Right lobe of liver (tissue), 4 donors: ENCODE measurements at regions not wholly inside any gene's neighbourhood (a gene's known extent, or its start where the extent isn't known, plus 50 kb on each side); places are given as distances from the start of the nearest gene placed in this dataset.

Experiments used
- POLR2A ChIP-seq: fragments of 450-650 bp; IDR thresholded peaks from one replicate; pipeline ENCODE4 v1.6.1; 2017; ENCODE audit warnings: antibody characterized with exemption, mild to moderate bottlenecking
- TF ChIP-seq, protein P1 (sequence below), 4 donors: fragments of 200-600 bp in 3 of 4; fragments of 450-650 bp in 1 of 4; IDR thresholded peaks; one replicate each; pipeline versions ENCODE4 v1.5.1 to v1.8.0; 2016 to 2022; ENCODE audit warnings: antibody characterized with exemption in 4 of 4, mild to moderate bottlenecking in 2 of 4
- donor health status: DM: no; HTN: no; CAD: no.
- donor health status: DM: no; HTN: no; CAD: no.
- donor health status: DM: no; HTN: yes; CAD: no.

DNA sequence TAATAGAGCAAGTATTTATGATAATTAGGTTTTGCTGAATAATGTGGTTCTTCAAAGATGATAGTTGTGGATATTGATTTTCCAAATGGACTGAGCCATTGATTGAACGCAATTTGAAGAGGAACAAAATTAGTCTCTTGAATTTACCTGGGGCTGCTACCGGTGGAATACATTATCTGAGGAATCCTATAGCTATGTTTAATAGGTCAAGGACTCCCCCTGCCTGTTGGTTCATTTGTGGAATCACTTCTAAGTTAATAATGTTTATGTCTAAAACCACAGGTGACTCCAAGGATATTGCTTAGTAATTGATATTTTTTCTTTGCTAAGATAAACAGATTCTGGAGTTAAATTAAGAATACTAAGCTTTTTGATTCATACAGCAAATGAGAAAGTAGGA, 576.0 kb upstream of the PABPC4L start:
- TF ChIP-seq, protein P1, sequence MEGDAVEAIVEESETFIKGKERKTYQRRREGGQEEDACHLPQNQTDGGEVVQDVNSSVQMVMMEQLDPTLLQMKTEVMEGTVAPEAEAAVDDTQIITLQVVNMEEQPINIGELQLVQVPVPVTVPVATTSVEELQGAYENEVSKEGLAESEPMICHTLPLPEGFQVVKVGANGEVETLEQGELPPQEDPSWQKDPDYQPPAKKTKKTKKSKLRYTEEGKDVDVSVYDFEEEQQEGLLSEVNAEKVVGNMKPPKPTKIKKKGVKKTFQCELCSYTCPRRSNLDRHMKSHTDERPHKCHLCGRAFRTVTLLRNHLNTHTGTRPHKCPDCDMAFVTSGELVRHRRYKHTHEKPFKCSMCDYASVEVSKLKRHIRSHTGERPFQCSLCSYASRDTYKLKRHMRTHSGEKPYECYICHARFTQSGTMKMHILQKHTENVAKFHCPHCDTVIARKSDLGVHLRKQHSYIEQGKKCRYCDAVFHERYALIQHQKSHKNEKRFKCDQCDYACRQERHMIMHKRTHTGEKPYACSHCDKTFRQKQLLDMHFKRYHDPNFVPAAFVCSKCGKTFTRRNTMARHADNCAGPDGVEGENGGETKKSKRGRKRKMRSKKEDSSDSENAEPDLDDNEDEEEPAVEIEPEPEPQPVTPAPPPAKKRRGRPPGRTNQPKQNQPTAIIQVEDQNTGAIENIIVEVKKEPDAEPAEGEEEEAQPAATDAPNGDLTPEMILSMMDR (IDR thresholded peaks at IDR 0.05) = no peak
- TF ChIP-seq POLR2A = no peak
